HG03460 (cell line): ENCODE measurements at regions not wholly inside any gene's neighbourhood (a gene's known extent, or its start where the extent isn't known, plus 50 kb on each side); places are given as distances from the start of the nearest gene placed in this dataset.
"Not testable (repeated sequence)": the region's sequence is repeated elsewhere in the genome, so short reads cannot be mapped to it uniquely, and the experiment has no call there.

Source experiments
- ATAC-seq: cut with Tn5 transposase; IDR thresholded peaks from one replicate; pipeline ENCODE4 v1.9.1; 2021; ENCODE audit not compliant: unreplicated experiment

GRCh38 chrX:68953331-68953730 is 124.5 kb downstream of the EFNB1 start:
- ATAC-seq, result no peak

- ATAC-seq, result not testable (repeated sequence)
These were observed 123.3 kb downstream of the EFNB1 start for GRCh38 chrX:68951942-68952619.

GRCh38 chrX:68950937-68951336 is 122.1 kb downstream of the EFNB1 start:
- no peak for ATAC-seq

- ATAC-seq, result no peak
These were observed 119.2 kb downstream of the EFNB1 start for GRCh38 chrX:68947882-68948605.

- no peak for ATAC-seq
These were observed 116.9 kb downstream of the EFNB1 start for GRCh38 chrX:68945603-68946228.

GRCh38 chrX:68945081-68945602 is 116.3 kb downstream of the EFNB1 start:
- ATAC-seq, result no peak

GRCh38 chrX:68944211-68944610 is 115.4 kb downstream of the EFNB1 start:
- no peak for ATAC-seq

GRCh38 chrX:68942840-68943239 is 114.0 kb downstream of the EFNB1 start:
- ATAC-seq, result no peak

GRCh38 chrX:68942104-68942503 is 113.3 kb downstream of the EFNB1 start:
- ATAC-seq, result no peak

- ATAC-seq, result no peak
These were observed 112.6 kb downstream of the EFNB1 start for GRCh38 chrX:68941385-68941952.

GRCh38 chrX:68940601-68941000 is 111.8 kb downstream of the EFNB1 start:
- no peak for ATAC-seq

- ATAC-seq, result no peak
These were observed 111.0 kb downstream of the EFNB1 start for GRCh38 chrX:68939868-68940267.

GRCh38 chrX:68938244-68939004 is 109.6 kb downstream of the EFNB1 start:
- ATAC-seq, result no peak

GRCh38 chrX:68937581-68937980 is 108.8 kb downstream of the EFNB1 start:
- ATAC-seq, result no peak

GRCh38 chrX:68936608-68937007 is 107.8 kb downstream of the EFNB1 start:
- ATAC-seq, result no peak

- no peak for ATAC-seq
These were observed 107.3 kb downstream of the EFNB1 start for GRCh38 chrX:68936126-68936525.

- ATAC-seq, result no peak
These were observed 106.5 kb downstream of the EFNB1 start for GRCh38 chrX:68935362-68935761.

GRCh38 chrX:68934922-68935321 is 106.1 kb downstream of the EFNB1 start:
- ATAC-seq, result no peak

GRCh38 chrX:68934421-68934820 is 105.6 kb downstream of the EFNB1 start:
- no peak for ATAC-seq

- no peak for ATAC-seq
These were observed 103.8 kb downstream of the EFNB1 start for GRCh38 chrX:68932611-68933010.

GRCh38 chrX:68931345-68931744 is 102.5 kb downstream of the EFNB1 start:
- no peak for ATAC-seq
